SK-N-MC (cell line): ENCODE measurements at regions not wholly inside any gene's neighbourhood (a gene's known extent, or its start where the extent isn't known, plus 50 kb on each side); places are given as distances from the start of the nearest gene placed in this dataset.

Experiments used
- EZH2 ChIP-seq: fragments of 200-600 bp; sonication (generic); IDR thresholded peaks from one replicate; pipeline ENCODE4 v1.6.1; 2017; ENCODE audit warnings: antibody characterized with exemption
- FOXP2 ChIP-seq: optimal IDR thresholded peaks from 2 replicates; pipeline ENCODE3; 2011; ENCODE audit warnings: mild to moderate bottlenecking, moderate library complexity; ENCODE audit not compliant: insufficient read depth; ENCODE audit errors: extremely low read length, control extremely low read depth
- POLR2AphosphoS5 ChIP-seq: IDR thresholded peaks from 2 replicates; pipeline ENCODE4 v1.6.1; 2012; ENCODE audit warnings: mild to moderate bottlenecking, low read depth, low read length, borderline replicate concordance

DNA sequence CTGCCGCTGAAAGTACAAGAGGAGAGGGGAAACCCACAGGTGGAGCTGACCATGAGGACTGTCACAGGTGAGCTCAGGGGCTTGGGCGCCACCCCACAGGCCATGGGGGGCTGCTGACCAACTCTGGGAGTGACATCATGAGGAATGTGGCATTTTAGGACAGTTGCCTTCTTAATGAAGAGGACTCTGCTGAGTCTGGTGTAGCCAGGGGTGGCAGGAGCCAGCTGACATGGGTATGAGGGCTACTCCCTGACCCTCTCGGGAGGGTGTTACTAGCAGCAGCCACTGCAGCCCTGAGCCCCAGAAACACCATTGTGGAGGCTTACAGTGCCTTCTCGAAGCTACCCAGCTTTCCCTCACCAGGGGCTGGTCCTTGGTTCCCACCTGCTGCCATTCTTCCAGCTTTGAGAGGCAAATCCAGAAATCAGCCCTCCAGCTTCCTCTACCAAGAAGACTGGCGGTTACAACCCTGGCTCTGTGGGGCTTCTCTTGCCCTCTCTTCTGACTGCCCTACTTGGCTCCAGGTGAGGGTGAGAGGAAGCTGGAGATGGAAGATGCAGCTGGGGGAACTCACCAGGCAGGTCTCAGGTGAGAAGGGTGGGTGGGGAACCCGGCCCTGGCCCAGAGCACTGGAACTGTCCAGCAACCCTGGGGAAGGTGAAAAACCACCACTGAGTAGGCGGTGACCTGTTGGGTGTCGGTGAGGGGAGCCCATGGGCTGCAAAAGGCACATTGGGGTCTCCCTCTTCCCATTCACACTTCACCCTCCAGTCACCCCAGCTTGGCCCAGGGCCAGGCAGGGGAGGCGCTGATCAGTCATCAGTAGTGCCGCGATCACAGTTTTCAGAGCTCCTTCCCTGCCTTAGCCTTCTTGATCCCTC, 98.5 kb downstream of the MCFD2 start:
- TF ChIP-seq EZH2 (no peak), POLR2AphosphoS5 (no peak), FOXP2 (no peak)
